ENCODE measurements at regions not wholly inside any gene's neighbourhood (a gene's known extent, or its start where the extent isn't known, plus 50 kb on each side); places are given as distances from the start of the nearest gene placed in this dataset.

GRCh38 chr1:72846476-72847278 is 564.3 kb upstream of the NEGR1 start:
- TF ChIP-seq CTCF (IDR thresholded peaks at IDR 0.05; ENCODE audit: poor library complexity, severe bottlenecking) (no peak), TAF1 (IDR thresholded peaks at IDR 0.05; ENCODE audit: low read depth) (no peak), EZH2 (IDR thresholded peaks at IDR 0.05; ENCODE audit: borderline replicate concordance, insufficient read depth, low read length, poor library complexity, severe bottlenecking) (no peak), EP300 (conservative IDR thresholded peaks at IDR 0.05; ENCODE audit: poor library complexity, severe bottlenecking) (no peak), POLR2AphosphoS5 (IDR thresholded peaks at IDR 0.05) (no peak), RAD21 (conservative IDR thresholded peaks at IDR 0.05) (no peak)
